ENCODE measurements at regions not wholly inside any gene's neighbourhood (a gene's known extent, or its start where the extent isn't known, plus 50 kb on each side); places are given as distances from the start of the nearest gene placed in this dataset.
"Not testable (repeated sequence)": the region's sequence is repeated elsewhere in the genome, so short reads cannot be mapped to it uniquely, and the experiment has no call there.

GRCh38 chrX:138853936-138854335 is 142.4 kb upstream of the FGF13 start:
- no peak for DNase-seq

- DNase-seq, result no peak
Observed at GRCh38 chrX:138849521-138849920, 138.0 kb upstream of the FGF13 start.

- no peak for DNase-seq
Observed at GRCh38 chrX:138847930-138848329, 136.4 kb upstream of the FGF13 start.

- no peak for DNase-seq
Observed at GRCh38 chrX:138845786-138846185, 134.3 kb upstream of the FGF13 start.

GRCh38 chrX:138807400-138807799 is 95.9 kb upstream of the FGF13 start:
- not testable (repeated sequence) for DNase-seq

- DNase-seq, result no peak
Observed at GRCh38 chrX:138794246-138794645, 82.7 kb upstream of the FGF13 start.

GRCh38 chrX:138791551-138791950 is 80.0 kb upstream of the FGF13 start:
- DNase-seq, result no peak

- no peak for DNase-seq
Observed at GRCh38 chrX:138788771-138789170, 77.3 kb upstream of the FGF13 start.

GRCh38 chrX:138778576-138778909 is 67.0 kb upstream of the FGF13 start:
- DNase-seq, result not testable (repeated sequence)

- not testable (repeated sequence) for DNase-seq
Observed at GRCh38 chrX:138777908-138778575, 66.5 kb upstream of the FGF13 start.

GRCh38 chrX:138777230-138777629 is 65.7 kb upstream of the FGF13 start:
- no peak for DNase-seq

GRCh38 chrX:138775517-138775916 is 64.0 kb upstream of the FGF13 start:
- no peak for DNase-seq

- no peak for DNase-seq
Observed at GRCh38 chrX:138771047-138771446, 59.5 kb upstream of the FGF13 start.

- no peak for DNase-seq
Observed at GRCh38 chrX:138769918-138770317, 58.4 kb upstream of the FGF13 start.

- no peak for DNase-seq
Observed at GRCh38 chrX:138765051-138765450, 53.5 kb upstream of the FGF13 start.

- DNase-seq, result no peak
Observed at GRCh38 chrX:138763761-138764160, 52.2 kb upstream of the FGF13 start.

- no peak for DNase-seq
Observed at GRCh38 chrX:138761380-138761779, 49.9 kb upstream of the FGF13 start.

Measured in bone marrow (tissue), 2 donors.